Vagina (tissue), 2 donors: ENCODE measurements at regions not wholly inside any gene's neighbourhood (a gene's known extent, or its start where the extent isn't known, plus 50 kb on each side); places are given as distances from the start of the nearest gene placed in this dataset.

Source experiments
- POLR2AphosphoS5 ChIP-seq, 2 donors: sonication (generic); formaldehyde crosslinking; IDR thresholded peaks; one replicate each; pipeline ENCODE4 v1.9.0; 2017; ENCODE audit warnings: antibody characterized with exemption in 2 of 2, mild to moderate bottlenecking in 2 of 2, low read depth in 1 of 2; ENCODE audit not compliant: insufficient read depth in 1 of 2
- TF ChIP-seq, protein P1 (sequence below), 3 experiments: fragments of 450-650 bp in 2 of 3; fragments of 200-600 bp in 1 of 3; sonication (generic) in 1 of 3; IDR thresholded peaks; one replicate each; pipeline ENCODE4 v1.5.1; 2017 to 2019; ENCODE audit warnings: antibody characterized with exemption in 3 of 3, mild to moderate bottlenecking in 2 of 3, moderate library complexity in 2 of 3

DNA sequence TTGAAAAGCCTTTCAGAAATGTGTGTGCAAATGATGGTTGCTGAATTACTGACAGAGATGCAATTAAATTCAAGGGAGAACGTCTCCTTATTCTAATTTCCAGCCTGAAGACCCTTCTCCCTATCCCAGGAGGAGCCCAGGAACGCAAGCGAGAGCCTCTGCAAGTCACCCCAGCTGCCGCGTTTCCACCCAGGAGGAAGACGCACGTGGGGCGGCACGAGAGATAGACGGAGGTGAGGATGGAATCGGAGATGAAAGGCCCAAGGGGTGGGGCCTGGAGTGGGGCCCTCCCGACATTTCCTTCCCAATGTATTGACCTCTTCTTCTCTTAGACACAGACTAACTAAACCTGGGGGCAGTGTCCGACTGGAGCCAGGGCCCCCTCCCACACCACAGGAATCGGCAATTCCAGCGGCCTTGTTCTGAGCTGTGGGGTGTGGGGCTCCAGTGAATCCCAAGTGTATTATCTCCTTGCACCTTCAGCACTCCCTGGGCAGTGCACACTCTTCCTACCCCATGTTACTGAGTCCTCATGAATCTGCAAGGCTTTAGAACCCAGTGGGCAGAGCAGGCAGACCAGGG is 322.5 kb downstream of the AJAP1 start:
- TF ChIP-seq, protein P1, sequence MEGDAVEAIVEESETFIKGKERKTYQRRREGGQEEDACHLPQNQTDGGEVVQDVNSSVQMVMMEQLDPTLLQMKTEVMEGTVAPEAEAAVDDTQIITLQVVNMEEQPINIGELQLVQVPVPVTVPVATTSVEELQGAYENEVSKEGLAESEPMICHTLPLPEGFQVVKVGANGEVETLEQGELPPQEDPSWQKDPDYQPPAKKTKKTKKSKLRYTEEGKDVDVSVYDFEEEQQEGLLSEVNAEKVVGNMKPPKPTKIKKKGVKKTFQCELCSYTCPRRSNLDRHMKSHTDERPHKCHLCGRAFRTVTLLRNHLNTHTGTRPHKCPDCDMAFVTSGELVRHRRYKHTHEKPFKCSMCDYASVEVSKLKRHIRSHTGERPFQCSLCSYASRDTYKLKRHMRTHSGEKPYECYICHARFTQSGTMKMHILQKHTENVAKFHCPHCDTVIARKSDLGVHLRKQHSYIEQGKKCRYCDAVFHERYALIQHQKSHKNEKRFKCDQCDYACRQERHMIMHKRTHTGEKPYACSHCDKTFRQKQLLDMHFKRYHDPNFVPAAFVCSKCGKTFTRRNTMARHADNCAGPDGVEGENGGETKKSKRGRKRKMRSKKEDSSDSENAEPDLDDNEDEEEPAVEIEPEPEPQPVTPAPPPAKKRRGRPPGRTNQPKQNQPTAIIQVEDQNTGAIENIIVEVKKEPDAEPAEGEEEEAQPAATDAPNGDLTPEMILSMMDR (IDR thresholded peaks at IDR 0.05), result no peak
- TF ChIP-seq POLR2AphosphoS5 (IDR thresholded peaks at IDR 0.05; ENCODE audit: insufficient read depth in 1 of 2, low read depth in 1 of 2), result no peak
